HEK293 (cell line): ENCODE measurements at regions not wholly inside any gene's neighbourhood (a gene's known extent, or its start where the extent isn't known, plus 50 kb on each side); places are given as distances from the start of the nearest gene placed in this dataset.

Experiments used
- CTCF ChIA-PET: fragments of 350-600 bp; formaldehyde crosslinking; extraction: SDS; loops from one replicate; lab custom pipeline; 2021; ENCODE audit warnings: antibody characterized with exemption; lab: Yijun Ruan, JAX
- POLR2A ChIA-PET: fragments of 300-600 bp; formaldehyde crosslinking; extraction: SDS; loops from one replicate; lab custom pipeline; 2020; ENCODE audit warnings: antibody characterized with exemption, inconsistent platforms; lab: Yijun Ruan, JAX
- H3K27ac ChIP-seq: fragments of 200-500 bp; sonication (Bioruptor generic); 2 replicates; pipeline ENCODE4 v1.5.1; 2014; ENCODE audit warnings: low read depth, low read length, control low read depth, inconsistent platforms; ENCODE audit errors: extremely low read depth
- H3K36me3 ChIP-seq, 2 experiments: fragments of 200-500 bp in 1 of 2; sonication (Bioruptor generic) in 1 of 2; 1 replicate in 1 of 2; 2 replicates in 1 of 2; pipeline ENCODE4 v1.5.1; 2014 to 2017; ENCODE audit warnings: inconsistent platforms in 2 of 2, low read length in 2 of 2; ENCODE audit not compliant: control insufficient read depth in 2 of 2, insufficient read depth in 1 of 2
- H3K4me1 ChIP-seq: fragments of 200-500 bp; sonication (Bioruptor generic); 2 replicates; pipeline ENCODE4 v1.5.1; 2014; ENCODE audit warnings: mild to moderate bottlenecking, low read length, inconsistent platforms; ENCODE audit not compliant: control insufficient read depth, insufficient read depth
- H3K4me3 ChIP-seq: 2 replicates; pipeline ENCODE4 v1.5.1; 2011; ENCODE audit warnings: low read depth, mild to moderate bottlenecking, control low read depth, low read length, moderate library complexity
- H3K9me3 ChIP-seq: fragments of 200-500 bp; sonication (Bioruptor generic); 2 replicates; pipeline ENCODE4 v1.5.1; 2014; ENCODE audit warnings: low read depth, low read length, inconsistent platforms; ENCODE audit not compliant: control insufficient read depth, insufficient read depth
- BCL11B ChIP-seq: fragments of 450-650 bp; formaldehyde crosslinking; IDR thresholded peaks from 2 replicates; pipeline ENCODE4 v1.5.1; 2016; ENCODE audit warnings: low read depth, missing biosample characterization, missing genetic modification characterization
- FEZF1 ChIP-seq: fragments of 450-650 bp; formaldehyde crosslinking; IDR thresholded peaks from 2 replicates; pipeline ENCODE4 v1.5.1; 2016; ENCODE audit warnings: missing biosample characterization, missing genetic modification characterization
- OSR2 ChIP-seq: fragments of 450-650 bp; formaldehyde crosslinking; IDR thresholded peaks from 2 replicates; pipeline ENCODE4 v1.5.1; 2016; ENCODE audit warnings: missing biosample characterization, missing genetic modification characterization
- REPIN1 ChIP-seq: fragments of 450-650 bp; formaldehyde crosslinking; IDR thresholded peaks from 2 replicates; pipeline ENCODE4 v1.5.1; 2017; ENCODE audit warnings: missing biosample characterization, missing genetic modification characterization, low read depth
- ZBTB17 ChIP-seq: fragments of 450-650 bp; formaldehyde crosslinking; IDR thresholded peaks from 2 replicates; pipeline ENCODE4 v1.5.1; 2016; ENCODE audit warnings: missing biosample characterization, missing genetic modification characterization
- ZNF335 ChIP-seq: fragments of 450-650 bp; formaldehyde crosslinking; conservative IDR thresholded peaks from 2 replicates; pipeline ENCODE4 v1.5.1; 2016; ENCODE audit warnings: missing biosample characterization, missing genetic modification characterization
- ZNF416 ChIP-seq: fragments of 450-650 bp; formaldehyde crosslinking; IDR thresholded peaks from 2 replicates; pipeline ENCODE4 v1.5.1; 2016; ENCODE audit warnings: missing biosample characterization, missing genetic modification characterization
- ZNF501 ChIP-seq: fragments of 450-650 bp; formaldehyde crosslinking; IDR thresholded peaks from 2 replicates; pipeline ENCODE4 v1.5.1; 2016; ENCODE audit warnings: missing biosample characterization, missing genetic modification characterization
- ZNF514 ChIP-seq: fragments of 450-650 bp; formaldehyde crosslinking; IDR thresholded peaks from 2 replicates; pipeline ENCODE4 v1.5.1; 2016; ENCODE audit warnings: missing biosample characterization, missing genetic modification characterization
- ZNF529 ChIP-seq: fragments of 450-650 bp; formaldehyde crosslinking; IDR thresholded peaks from 2 replicates; pipeline ENCODE4 v1.5.1; 2017; ENCODE audit warnings: missing genetic modification characterization, missing biosample characterization; ENCODE audit not compliant: insufficient replicate concordance
- ZNF560 ChIP-seq: fragments of 450-650 bp; formaldehyde crosslinking; IDR thresholded peaks from 2 replicates; pipeline ENCODE4 v1.5.1; 2017; ENCODE audit warnings: missing biosample characterization, missing genetic modification characterization, borderline replicate concordance
- ZNF629 ChIP-seq: fragments of 450-650 bp; formaldehyde crosslinking; IDR thresholded peaks from 2 replicates; pipeline ENCODE4 v1.5.1; 2017; ENCODE audit warnings: missing biosample characterization, missing genetic modification characterization
- ZNF792 ChIP-seq: fragments of 450-650 bp; formaldehyde crosslinking; IDR thresholded peaks from 2 replicates; pipeline ENCODE4 v1.5.1; 2016; ENCODE audit warnings: missing biosample characterization, missing genetic modification characterization
- ZNF837 ChIP-seq: fragments of 450-650 bp; formaldehyde crosslinking; IDR thresholded peaks from 2 replicates; pipeline ENCODE4 v1.5.1; 2016; ENCODE audit warnings: missing biosample characterization, missing genetic modification characterization
- TF ChIP-seq, protein P1 (sequence below): fragments of 450-650 bp; formaldehyde crosslinking; IDR thresholded peaks from 2 replicates; pipeline ENCODE4 v1.5.1; 2017; ENCODE audit warnings: missing biosample characterization, missing genetic modification characterization
- TF ChIP-seq, protein P2 (sequence below): fragments of 450-650 bp; formaldehyde crosslinking; IDR thresholded peaks from 2 replicates; pipeline ENCODE4 v1.5.1; 2017; ENCODE audit warnings: missing biosample characterization, missing genetic modification characterization
- TF ChIP-seq, protein P3 (sequence below): fragments of 450-650 bp; IDR thresholded peaks from 2 replicates; pipeline ENCODE4 v1.5.1; 2018; ENCODE audit warnings: missing biosample characterization, mild to moderate bottlenecking, missing genetic modification characterization
- TF ChIP-seq, protein P4 (sequence below): fragments of 450-650 bp; formaldehyde crosslinking; IDR thresholded peaks from 2 replicates; pipeline ENCODE4 v1.5.1; 2016; ENCODE audit warnings: missing biosample characterization, missing genetic modification characterization, low read depth
- TF ChIP-seq, protein P5 (sequence below): fragments of 450-650 bp; formaldehyde crosslinking; IDR thresholded peaks from 2 replicates; pipeline ENCODE4 v1.5.1; 2017; ENCODE audit warnings: missing biosample characterization, missing genetic modification characterization

DNA sequence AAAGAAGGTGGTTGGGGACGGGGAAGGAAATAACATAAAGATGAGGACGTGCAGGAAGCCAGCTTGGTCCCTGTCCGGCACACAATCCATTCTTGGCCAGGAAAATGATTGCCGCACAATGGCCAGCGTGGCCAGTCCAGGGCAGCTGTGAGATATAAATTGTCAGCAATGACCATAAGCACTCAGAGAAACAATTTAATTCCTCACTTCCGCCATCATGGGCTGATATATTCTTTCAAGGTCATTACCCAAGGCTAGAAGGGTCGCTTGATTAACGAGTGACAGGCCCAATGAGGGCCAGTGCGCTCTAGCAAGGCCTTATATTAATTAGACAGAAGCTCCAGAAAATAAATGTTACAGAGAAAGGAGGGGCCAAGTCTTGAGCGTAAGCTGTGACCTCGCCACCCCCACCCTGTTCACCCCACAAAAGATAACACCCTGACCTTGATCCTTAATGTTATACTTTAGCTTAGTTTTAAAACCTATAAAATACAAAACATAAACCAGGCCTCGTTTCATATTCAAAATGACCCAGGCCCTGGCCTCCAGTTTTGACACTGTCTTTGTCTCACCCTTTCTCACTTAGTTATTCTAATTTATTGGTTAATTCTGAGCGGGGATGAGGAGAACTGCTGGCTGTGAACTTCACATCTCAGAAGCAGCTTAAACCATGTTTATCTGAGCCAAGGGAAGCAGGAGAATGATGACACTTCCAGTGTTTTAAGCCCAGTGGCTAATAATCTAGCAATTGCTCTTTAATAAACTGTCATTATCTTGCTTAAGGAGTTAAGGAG lies 478.3 kb upstream of the ZFHX3 start:
- TF ChIP-seq ZNF416 (tag by site-specific recombination) = no peak
- TF ChIP-seq REPIN1 = no peak
- TF ChIP-seq, protein P1, sequence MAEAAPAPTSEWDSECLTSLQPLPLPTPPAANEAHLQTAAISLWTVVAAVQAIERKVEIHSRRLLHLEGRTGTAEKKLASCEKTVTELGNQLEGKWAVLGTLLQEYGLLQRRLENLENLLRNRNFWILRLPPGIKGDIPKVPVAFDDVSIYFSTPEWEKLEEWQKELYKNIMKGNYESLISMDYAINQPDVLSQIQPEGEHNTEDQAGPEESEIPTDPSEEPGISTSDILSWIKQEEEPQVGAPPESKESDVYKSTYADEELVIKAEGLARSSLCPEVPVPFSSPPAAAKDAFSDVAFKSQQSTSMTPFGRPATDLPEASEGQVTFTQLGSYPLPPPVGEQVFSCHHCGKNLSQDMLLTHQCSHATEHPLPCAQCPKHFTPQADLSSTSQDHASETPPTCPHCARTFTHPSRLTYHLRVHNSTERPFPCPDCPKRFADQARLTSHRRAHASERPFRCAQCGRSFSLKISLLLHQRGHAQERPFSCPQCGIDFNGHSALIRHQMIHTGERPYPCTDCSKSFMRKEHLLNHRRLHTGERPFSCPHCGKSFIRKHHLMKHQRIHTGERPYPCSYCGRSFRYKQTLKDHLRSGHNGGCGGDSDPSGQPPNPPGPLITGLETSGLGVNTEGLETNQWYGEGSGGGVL (tag by site-specific recombination) = no peak
- TF ChIP-seq FEZF1 (tag by site-specific recombination) = no peak
- TF ChIP-seq ZNF629 (tag by site-specific recombination) = no peak
- TF ChIP-seq ZNF560 (tag by site-specific recombination) = no peak
- TF ChIP-seq, protein P2, sequence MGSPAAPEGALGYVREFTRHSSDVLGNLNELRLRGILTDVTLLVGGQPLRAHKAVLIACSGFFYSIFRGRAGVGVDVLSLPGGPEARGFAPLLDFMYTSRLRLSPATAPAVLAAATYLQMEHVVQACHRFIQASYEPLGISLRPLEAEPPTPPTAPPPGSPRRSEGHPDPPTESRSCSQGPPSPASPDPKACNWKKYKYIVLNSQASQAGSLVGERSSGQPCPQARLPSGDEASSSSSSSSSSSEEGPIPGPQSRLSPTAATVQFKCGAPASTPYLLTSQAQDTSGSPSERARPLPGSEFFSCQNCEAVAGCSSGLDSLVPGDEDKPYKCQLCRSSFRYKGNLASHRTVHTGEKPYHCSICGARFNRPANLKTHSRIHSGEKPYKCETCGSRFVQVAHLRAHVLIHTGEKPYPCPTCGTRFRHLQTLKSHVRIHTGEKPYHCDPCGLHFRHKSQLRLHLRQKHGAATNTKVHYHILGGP (tag by site-specific recombination) = no peak
- no peak for TF ChIP-seq ZNF335 (tag by site-specific recombination)
- TF ChIP-seq BCL11B = no peak
- no peak for TF ChIP-seq ZNF514 (tag by site-specific recombination)
- TF ChIP-seq, protein P3, sequence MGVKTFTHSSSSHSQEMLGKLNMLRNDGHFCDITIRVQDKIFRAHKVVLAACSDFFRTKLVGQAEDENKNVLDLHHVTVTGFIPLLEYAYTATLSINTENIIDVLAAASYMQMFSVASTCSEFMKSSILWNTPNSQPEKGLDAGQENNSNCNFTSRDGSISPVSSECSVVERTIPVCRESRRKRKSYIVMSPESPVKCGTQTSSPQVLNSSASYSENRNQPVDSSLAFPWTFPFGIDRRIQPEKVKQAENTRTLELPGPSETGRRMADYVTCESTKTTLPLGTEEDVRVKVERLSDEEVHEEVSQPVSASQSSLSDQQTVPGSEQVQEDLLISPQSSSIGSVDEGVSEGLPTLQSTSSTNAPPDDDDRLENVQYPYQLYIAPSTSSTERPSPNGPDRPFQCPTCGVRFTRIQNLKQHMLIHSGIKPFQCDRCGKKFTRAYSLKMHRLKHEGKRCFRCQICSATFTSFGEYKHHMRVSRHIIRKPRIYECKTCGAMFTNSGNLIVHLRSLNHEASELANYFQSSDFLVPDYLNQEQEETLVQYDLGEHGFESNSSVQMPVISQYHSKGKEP (tag by site-specific recombination) = no peak
- TF ChIP-seq ZNF529 (tag by site-specific recombination) = no peak
- TF ChIP-seq, protein P4, sequence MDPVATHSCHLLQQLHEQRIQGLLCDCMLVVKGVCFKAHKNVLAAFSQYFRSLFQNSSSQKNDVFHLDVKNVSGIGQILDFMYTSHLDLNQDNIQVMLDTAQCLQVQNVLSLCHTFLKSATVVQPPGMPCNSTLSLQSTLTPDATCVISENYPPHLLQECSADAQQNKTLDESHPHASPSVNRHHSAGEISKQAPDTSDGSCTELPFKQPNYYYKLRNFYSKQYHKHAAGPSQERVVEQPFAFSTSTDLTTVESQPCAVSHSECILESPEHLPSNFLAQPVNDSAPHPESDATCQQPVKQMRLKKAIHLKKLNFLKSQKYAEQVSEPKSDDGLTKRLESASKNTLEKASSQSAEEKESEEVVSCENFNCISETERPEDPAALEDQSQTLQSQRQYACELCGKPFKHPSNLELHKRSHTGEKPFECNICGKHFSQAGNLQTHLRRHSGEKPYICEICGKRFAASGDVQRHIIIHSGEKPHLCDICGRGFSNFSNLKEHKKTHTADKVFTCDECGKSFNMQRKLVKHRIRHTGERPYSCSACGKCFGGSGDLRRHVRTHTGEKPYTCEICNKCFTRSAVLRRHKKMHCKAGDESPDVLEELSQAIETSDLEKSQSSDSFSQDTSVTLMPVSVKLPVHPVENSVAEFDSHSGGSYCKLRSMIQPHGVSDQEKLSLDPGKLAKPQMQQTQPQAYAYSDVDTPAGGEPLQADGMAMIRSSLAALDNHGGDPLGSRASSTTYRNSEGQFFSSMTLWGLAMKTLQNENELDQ (tag by site-specific recombination) = no peak
- no peak for TF ChIP-seq ZNF792 (tag by site-specific recombination)
- TF ChIP-seq OSR2 = no peak
- no peak for TF ChIP-seq ZBTB17
- no peak for TF ChIP-seq ZNF837 (tag by site-specific recombination)
- TF ChIP-seq, protein P5, sequence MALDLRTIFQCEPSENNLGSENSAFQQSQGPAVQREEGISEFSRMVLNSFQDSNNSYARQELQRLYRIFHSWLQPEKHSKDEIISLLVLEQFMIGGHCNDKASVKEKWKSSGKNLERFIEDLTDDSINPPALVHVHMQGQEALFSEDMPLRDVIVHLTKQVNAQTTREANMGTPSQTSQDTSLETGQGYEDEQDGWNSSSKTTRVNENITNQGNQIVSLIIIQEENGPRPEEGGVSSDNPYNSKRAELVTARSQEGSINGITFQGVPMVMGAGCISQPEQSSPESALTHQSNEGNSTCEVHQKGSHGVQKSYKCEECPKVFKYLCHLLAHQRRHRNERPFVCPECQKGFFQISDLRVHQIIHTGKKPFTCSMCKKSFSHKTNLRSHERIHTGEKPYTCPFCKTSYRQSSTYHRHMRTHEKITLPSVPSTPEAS = no peak
- TF ChIP-seq ZNF501 (tag by site-specific recombination) = no peak
- Histone ChIP-seq H3K4me1 (no peaks in the 10 kb centered on the region), H3K9me3 (no peaks in the 10 kb centered on the region), H3K27ac (no peak overlapping the region), H3K4me3 (no peak overlapping the region), H3K36me3 (no peaks in the 10 kb centered on the region)
- ChIA-PET CTCF (interaction anchor here (1.2 kb wide), 1 partner anchor 12 kb away, joined by 3 read pairs; no protein-coding TSS in a partner anchor), POLR2A (no interaction called here)
